ENCODE measurements at regions not wholly inside any gene's neighbourhood (a gene's known extent, or its start where the extent isn't known, plus 50 kb on each side); places are given as distances from the start of the nearest gene placed in this dataset.
A peak's percentile ranks its signal among the peaks of the same experiment; 100 is the strongest.

DNA sequence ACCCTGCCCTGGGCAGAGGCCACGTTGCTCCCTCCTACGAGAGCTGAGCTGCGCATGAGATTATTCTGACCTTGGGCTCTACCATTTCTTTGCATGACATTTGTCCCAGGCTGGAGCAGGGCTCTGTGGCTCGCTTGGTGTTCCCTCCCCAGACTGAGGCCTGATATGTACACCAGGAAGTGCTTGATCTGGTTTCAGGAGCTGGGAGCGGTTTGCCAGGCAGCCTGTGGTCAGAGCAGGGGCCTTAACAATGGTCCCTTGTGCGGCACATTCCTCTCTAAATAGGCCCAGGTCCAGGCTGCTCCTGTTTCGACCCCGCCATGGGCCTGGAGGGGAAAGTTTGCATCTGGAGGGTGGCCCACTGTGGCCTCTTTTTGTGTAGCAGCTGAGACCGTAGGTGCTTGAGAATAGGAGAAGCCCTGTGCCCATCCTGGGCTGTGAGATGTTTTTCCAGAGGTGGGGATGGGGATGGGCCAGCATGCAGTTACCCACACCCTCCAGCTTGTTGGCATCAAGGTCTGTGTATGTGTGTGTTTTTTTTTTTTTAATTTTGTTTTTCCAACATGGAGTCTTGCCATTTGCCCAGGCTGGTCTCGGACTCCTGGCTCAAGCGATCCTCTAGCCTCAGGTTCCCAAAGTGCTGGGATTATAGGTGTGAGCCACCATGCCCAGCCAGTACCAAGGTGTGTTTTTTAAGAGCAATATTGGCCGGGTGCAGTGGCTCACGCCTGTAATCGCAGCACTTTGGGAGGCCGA lies 253.9 kb downstream of the SEC14L1 start:
- no peak overlapping the region for H3K27ac Mint-ChIP-seq
- no peak overlapping the region for H3K4me3 Mint-ChIP-seq
- H3K4me1 Mint-ChIP-seq: peaks cover 19 to 21% (median 19%) of the 10 kb centered on the region in 3 donors

DNA sequence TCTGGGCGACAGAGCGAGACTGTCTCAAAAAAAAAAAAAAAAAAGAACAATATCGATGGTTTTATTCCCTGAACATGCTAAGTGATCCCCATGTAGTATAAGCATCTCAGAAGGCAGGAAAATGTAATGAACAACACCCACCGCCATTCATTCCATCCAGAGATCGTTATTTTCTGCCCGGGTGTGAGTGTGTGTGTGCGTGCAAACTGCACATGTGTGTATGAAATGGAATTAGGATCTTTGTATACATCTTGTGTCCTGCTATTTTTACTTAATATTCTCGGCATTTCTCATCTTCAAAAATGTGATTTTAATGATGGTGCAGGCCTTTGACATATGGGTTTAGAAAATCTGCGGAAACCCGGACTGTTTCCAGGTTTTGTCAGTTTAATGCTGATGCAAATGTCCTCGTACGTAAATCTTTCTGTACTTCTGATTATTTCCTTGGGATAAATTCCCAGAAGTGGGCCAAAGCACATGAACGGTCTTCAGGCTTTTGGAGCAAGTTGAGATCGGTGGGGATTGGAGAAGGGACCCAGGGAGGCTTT lies 254.8 kb downstream of the SEC14L1 start:
- Mint-ChIP-seq H3K4me1 (peaks cover 24 to 27% (median 26%) of the 10 kb centered on the region in 3 donors), H3K4me3 (no peak overlapping the region), H3K9me3 (no peaks in the 10 kb centered on the region), H3K36me3 (no peaks in the 10 kb centered on the region), H3K27me3 (no peaks in the 10 kb centered on the region), H3K27ac (no peak overlapping the region)

More for the DNA sequence above, 253.9 kb downstream of the SEC14L1 start:
- Mint-ChIP-seq H3K36me3 (no peaks in the 10 kb centered on the region), H3K27me3 (no peaks in the 10 kb centered on the region), H3K9me3 (no peaks in the 10 kb centered on the region)

DNA sequence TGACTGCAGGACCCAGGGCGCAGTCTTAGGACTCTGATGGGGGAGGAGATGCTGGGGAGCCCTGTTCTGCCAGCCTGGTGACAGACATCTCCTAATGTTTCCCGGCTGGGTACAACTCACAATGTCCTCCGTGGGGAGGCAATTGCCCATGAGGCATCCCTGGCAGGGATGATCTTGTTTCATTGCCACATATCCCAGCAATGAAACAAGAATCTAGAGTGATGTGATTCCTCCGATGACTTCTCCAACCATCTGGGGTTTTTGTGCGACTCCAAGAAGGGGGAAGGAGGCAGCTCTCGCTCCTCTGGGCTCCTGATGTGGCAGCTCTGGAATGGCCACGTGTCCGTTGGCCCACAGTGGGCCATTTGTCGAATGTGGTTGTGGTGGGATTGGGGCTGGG lies 255.8 kb downstream of the SEC14L1 start:
- peaks cover 25 to 31% (median 27%) of the 10 kb centered on the region in 3 donors for H3K4me1 Mint-ChIP-seq
- no peak overlapping the region for H3K4me3 Mint-ChIP-seq
- peaks cover 2% of the 10 kb centered on the region for H3K36me3 Mint-ChIP-seq
- no peak overlapping the region for H3K27ac Mint-ChIP-seq
- H3K27me3 Mint-ChIP-seq: peaks cover 1% of the 10 kb centered on the region
- no peaks in the 10 kb centered on the region for H3K9me3 Mint-ChIP-seq

DNA sequence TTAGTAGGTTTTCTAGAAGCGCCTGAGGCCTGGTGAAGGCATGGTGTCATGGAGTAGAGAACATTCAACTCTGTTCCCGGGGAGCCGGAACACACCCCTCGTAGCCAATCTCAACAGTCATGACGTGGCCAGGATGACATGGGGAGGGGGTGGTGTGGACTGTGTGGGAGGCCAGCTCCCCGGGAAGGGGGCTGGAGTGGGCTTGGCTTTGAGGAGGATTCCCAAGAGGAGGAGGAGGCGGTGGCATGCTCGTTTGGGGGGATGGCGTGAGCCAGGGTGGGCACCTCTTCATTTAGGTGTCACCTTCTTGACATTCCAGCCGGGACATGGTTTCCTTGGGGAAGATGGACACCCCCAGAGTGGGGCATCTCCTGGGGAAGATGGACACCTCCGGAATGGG lies 257.5 kb downstream of the SEC14L1 start:
- Mint-ChIP-seq H3K36me3 (peaks cover 5% of the 10 kb centered on the region), H3K4me3 (no peak overlapping the region), H3K27me3 (peaks cover 1% of the 10 kb centered on the region), H3K9me3 (no peaks in the 10 kb centered on the region), H3K4me1 (peaks cover 24 to 32% (median 30%) of the 10 kb centered on the region in 3 donors), H3K27ac (peak overlapping the region in 2 of 3 donors; percentile 39 to 95)

- H3K36me3 Mint-ChIP-seq: peaks cover 5% of the 10 kb centered on the region
- no peaks in the 10 kb centered on the region for H3K9me3 Mint-ChIP-seq
- peaks cover 30 to 42% (median 36%) of the 10 kb centered on the region in 3 donors for H3K4me1 Mint-ChIP-seq
- H3K4me3 Mint-ChIP-seq: peak overlapping the region in 2 of 4 donors; percentile 62 to 88
- H3K27me3 Mint-ChIP-seq: peaks cover 1% of the 10 kb centered on the region
- H3K27ac Mint-ChIP-seq: peak overlapping the region in 2 of 3 donors; percentile 92 to 95
Observed at GRCh38 chr17:77399319-77399957, 258.7 kb downstream of the SEC14L1 start.

DNA sequence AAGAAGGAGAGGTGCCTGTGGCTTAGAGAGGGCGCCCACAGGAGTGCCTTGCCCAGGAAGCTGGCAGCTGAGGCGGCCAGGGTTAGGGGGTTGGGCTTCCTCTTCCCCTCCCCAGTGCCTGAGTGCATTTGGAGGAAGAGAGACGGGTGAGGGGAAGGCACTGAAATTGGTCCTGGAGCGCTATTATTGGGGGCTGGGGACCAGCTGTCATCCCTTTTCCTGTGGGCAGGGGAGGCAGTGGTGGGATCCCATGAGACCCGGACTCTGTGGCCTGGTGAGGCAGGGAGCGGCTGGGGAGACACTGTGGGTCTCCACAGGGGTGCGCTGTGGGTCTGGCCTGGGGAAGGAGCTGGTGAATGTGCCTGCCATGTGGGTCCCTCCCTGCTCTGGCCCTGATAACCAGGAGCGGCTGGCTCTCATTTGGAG lies 259.7 kb downstream of the SEC14L1 start:
- Mint-ChIP-seq H3K36me3 (peaks cover 5% of the 10 kb centered on the region), H3K27ac (peak overlapping the region; percentile 63 to 95 (median 92)), H3K4me1 (peaks cover 37 to 49% (median 42%) of the 10 kb centered on the region in 3 donors), H3K9me3 (no peaks in the 10 kb centered on the region), H3K4me3 (peak overlapping the region; percentile 66 to 93 (median 89)), H3K27me3 (peaks cover 1% of the 10 kb centered on the region)

DNA sequence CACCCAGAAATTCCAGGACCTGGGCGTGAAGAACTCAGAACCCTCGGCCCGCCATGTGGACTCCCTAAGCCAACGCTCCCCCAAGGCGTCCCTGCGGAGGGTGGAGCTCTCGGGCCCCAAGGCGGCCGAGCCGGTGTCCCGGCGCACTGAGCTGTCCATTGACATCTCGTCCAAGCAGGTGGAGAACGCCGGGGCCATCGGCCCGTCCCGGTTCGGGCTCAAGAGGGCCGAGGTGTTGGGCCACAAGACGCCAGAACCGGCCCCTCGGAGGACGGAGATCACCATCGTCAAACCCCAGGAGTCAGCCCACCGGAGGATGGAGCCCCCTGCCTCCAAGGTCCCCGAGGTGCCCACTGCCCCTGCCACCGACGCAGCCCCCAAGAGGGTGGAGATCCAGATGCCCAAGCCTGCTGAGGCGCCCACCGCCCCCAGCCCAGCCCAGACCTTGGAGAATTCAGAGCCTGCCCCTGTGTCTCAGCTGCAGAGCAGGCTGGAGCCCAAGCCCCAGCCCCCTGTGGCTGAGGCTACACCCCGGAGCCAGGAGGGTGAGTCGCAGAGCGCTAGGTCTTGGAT lies 261.5 kb downstream of the SEC14L1 start:
- peaks cover 50 to 53% (median 53%) of the 10 kb centered on the region in 3 donors for H3K4me1 Mint-ChIP-seq
- peaks cover 5% of the 10 kb centered on the region for H3K36me3 Mint-ChIP-seq
- no peaks in the 10 kb centered on the region for H3K9me3 Mint-ChIP-seq
- peak overlapping the region in 2 of 4 donors; percentile 24 to 90 for H3K4me3 Mint-ChIP-seq
- peaks cover 3% of the 10 kb centered on the region for H3K27me3 Mint-ChIP-seq
- peak overlapping the region; percentile 10 to 95 (median 71) for H3K27ac Mint-ChIP-seq

- H3K9me3 Mint-ChIP-seq: no peaks in the 10 kb centered on the region
- H3K27ac Mint-ChIP-seq: peak overlapping the region; percentile 89 to 96 (median 93)
- peak overlapping the region; percentile 85 to 98 (median 90) for H3K4me3 Mint-ChIP-seq
- peaks cover 49 to 59% (median 51%) of the 10 kb centered on the region in 3 donors for H3K4me1 Mint-ChIP-seq
- H3K27me3 Mint-ChIP-seq: peaks cover 3% of the 10 kb centered on the region
- H3K36me3 Mint-ChIP-seq: peaks cover 7% of the 10 kb centered on the region
Observed at GRCh38 chr17:77403854-77404253, 263.1 kb downstream of the SEC14L1 start.

- H3K27ac Mint-ChIP-seq: peak overlapping the region; percentile 89 to 96 (median 93)
- peak overlapping the region; percentile 89 to 98 (median 93) for H3K4me3 Mint-ChIP-seq
- H3K36me3 Mint-ChIP-seq: peaks cover 7% of the 10 kb centered on the region
- H3K9me3 Mint-ChIP-seq: no peaks in the 10 kb centered on the region
- peaks cover 44 to 61% (median 51%) of the 10 kb centered on the region in 3 donors for H3K4me1 Mint-ChIP-seq
- peaks cover 3% of the 10 kb centered on the region for H3K27me3 Mint-ChIP-seq
Observed at GRCh38 chr17:77404812-77405581, 264.2 kb downstream of the SEC14L1 start.

- peaks cover 8% of the 10 kb centered on the region for H3K36me3 Mint-ChIP-seq
- peak overlapping the region; percentile 89 to 96 (median 94) for H3K27ac Mint-ChIP-seq
- H3K27me3 Mint-ChIP-seq: peaks cover 3% of the 10 kb centered on the region
- peaks cover 35 to 58% (median 41%) of the 10 kb centered on the region in 3 donors for H3K4me1 Mint-ChIP-seq
- H3K4me3 Mint-ChIP-seq: peak overlapping the region; percentile 89 to 98 (median 93)
- H3K9me3 Mint-ChIP-seq: no peaks in the 10 kb centered on the region
Observed at GRCh38 chr17:77405867-77406732, 265.3 kb downstream of the SEC14L1 start.

DNA sequence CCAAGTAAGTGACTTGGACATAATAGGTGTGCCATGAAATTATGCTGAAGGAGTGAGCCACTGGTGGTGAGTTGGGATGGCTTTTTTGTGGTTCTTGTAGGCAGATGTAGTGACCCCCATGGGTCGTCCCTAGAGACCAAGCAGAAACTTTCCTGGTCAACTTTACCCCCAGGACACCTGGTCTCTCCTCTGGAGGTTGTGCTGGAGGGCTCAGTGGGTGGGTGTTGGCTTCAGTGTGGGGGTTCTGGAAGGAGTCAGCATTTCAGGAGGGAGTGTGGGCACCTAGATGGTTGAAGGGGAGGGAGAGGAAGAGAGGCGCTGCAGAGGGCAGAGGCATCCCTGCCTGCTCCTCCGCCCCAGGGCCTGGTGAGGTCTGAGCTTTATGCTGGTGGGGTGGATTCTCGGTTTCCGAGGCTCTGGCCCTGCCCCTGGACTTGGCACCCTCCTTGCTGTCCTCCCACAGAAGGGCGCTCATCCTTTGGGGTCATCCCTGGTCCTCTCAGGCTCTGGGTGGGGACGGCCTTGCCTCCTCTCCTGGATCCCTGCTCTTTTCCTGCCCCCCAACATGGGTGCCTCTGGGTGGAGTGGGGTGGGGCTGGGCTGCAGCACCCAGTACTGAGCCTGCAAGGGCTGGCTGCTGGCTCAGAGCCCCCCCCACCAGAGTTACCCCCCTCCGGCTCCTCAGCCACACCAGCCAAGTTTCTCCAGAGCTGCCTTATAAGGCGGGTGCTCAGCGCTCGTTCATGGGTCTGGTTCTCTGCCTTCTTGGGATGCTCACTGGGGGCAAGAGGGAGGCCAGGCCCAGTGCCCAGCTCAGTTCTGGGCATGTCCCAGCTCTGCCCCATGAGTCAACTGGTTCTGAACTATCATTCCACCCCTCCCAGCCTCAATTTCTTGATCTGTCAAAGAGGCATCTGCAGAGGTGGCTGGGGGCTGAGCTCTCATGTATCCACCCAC lies 266.8 kb downstream of the SEC14L1 start:
- Mint-ChIP-seq H3K9me3 (no peaks in the 10 kb centered on the region), H3K27ac (peak overlapping the region; percentile 31 to 96 (median 72)), H3K4me3 (peak overlapping the region; percentile 25 to 89 (median 48)), H3K27me3 (peaks cover 1% of the 10 kb centered on the region), H3K4me1 (peaks cover 35 to 60% (median 38%) of the 10 kb centered on the region in 3 donors), H3K36me3 (peaks cover 7% of the 10 kb centered on the region)

DNA sequence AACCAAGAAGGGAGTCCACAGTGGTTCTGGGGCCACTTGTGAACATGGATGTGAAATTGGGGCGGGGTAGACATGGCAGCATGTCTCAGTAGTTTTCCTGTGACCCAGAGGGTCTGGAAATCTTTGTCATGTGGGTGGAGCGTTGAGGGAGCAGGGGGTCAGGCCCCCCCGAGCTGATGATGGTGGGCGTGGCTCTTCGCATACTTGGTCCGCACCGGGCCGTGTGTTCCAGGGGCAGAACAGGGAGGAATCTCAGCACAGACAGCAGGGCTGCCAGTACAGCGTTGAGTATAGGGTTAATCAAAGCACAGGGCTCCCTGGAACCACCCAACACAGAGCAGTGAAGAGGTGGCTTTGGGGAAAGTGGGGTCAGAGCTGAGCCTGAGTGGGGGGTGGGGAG lies 267.5 kb downstream of the SEC14L1 start:
- Mint-ChIP-seq H3K27ac (peak overlapping the region; percentile 61 to 95 (median 72)), H3K36me3 (peaks cover 4% of the 10 kb centered on the region), H3K9me3 (no peaks in the 10 kb centered on the region), H3K4me3 (peak overlapping the region in 3 of 4 donors; percentile 25 to 89 (median 38)), H3K4me1 (peaks cover 37 to 60% (median 41%) of the 10 kb centered on the region in 3 donors), H3K27me3 (peaks cover 1% of the 10 kb centered on the region)

Measured in IgD-negative memory B cell (primary cell).